Right ventricle myocardium inferior (tissue), 1 donor: ENCODE measurements at regions not wholly inside any gene's neighbourhood (a gene's known extent, or its start where the extent isn't known, plus 50 kb on each side); places are given as distances from the start of the nearest gene placed in this dataset.
"Not testable (repeated sequence)": the region's sequence is repeated elsewhere in the genome, so short reads cannot be mapped to it uniquely, and the experiment has no call there.

ENCODE experiments used
- ATAC-seq: fragments of 200-7000 bp; cut with Tn5 transposase; one replicate; pipeline ENCODE4 v1.9.1; 2020; ENCODE audit warnings: mild to moderate bottlenecking, moderate library complexity
- DNase-seq: peaks from one replicate; pipeline ENCODE4 v3.0.0; 2021; ENCODE audit errors: missing footprints
- intact Hi-C: fragments of 100-400 bp; cut with DNase I; formaldehyde crosslinking; loops from one replicate; pipeline ENCODE4 v1.11.0; 2022
- donor health status: DM: no; HTN: yes; CAD: no; lungs with severe emphysema.

DNA sequence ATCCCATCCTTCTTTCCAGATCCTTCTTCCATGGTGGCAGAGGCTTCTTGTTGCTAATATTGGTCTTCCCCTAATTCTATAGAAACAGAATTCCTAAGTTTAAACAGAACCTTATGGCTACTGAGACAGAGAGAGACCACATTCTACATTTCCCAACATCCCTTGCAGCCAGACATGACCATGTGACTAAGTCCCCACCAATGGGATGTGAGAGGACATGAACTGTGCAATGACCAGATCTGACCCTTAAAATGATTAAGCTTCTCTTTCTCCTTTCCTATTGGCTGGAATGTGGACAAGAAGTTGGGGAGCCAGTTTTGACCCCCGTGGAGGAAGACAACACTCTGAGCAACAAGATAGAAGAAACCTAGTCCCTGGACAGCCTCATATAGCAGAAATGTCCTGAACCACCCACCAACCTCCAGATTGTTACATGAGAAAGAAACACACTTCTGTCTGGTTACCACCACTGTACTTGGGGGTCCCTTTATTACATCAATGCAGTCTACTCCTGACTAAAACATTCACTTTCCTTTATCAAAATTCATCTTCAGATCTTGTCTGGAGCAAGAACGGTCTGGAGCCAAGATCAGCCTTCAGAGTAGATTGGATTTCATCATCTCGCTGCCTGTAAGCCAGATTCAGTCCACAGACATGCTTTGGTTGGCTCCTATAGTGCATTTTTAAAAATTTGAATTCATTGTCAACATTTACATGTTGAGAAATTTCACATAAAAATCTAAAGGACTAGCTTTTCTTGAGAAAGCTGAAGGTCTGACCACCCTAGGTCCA is 183.9 kb downstream of the SHQ1 start:
- DNase-seq (no peak), ATAC-seq (no peak)
- intact Hi-C loops: loop anchor here (2.0 to 10.0 kb wide), 2 partner anchors 156 to 180 kb away; no protein-coding TSS in a partner anchor

GRCh38 chr3:72663429-72663828 is 184.8 kb downstream of the SHQ1 start:
- ATAC-seq (no peak), DNase-seq (no peak)
- intact Hi-C loops: loop anchor here (10.0 kb wide), 1 partner anchor 179 kb away; no protein-coding TSS in a partner anchor

DNA sequence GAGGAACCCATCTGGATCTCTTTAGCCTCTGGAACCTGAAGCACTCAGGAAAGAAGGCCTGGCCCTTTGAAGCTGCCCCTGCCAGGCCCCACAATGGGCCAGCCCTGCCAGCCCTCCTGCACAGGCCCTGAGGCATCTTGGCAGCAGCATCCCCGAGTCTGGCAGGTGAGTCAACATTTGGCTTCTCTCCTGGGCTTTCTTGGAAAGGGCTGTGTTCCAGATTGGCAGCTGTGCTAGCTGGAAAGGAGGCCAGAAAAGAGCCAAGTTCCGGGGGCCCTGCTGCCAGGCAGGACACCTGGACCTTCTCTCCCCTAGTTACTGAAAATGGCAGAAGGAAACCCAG is 187.2 kb downstream of the SHQ1 start:
- ATAC-seq (peak; percentile 93), DNase-seq (peak; percentile 73)
- intact Hi-C loops: loop anchor here (10.0 kb wide), 1 partner anchor 176 kb away; no protein-coding TSS in a partner anchor

- no peak for DNase-seq
- intact Hi-C loops: loop anchor here (10.0 kb wide), 1 partner anchor 176 kb away; no protein-coding TSS in a partner anchor
Measured at GRCh38 chr3:72660270-72661114, 187.8 kb downstream of the SHQ1 start.

GRCh38 chr3:72659596-72659995 is 188.6 kb downstream of the SHQ1 start:
- intact Hi-C loops: no loop called here
- DNase-seq (no peak), ATAC-seq (no peak)

More at GRCh38 chr3:72660270-72661114, 187.8 kb downstream of the SHQ1 start:
- no peak for ATAC-seq

GRCh38 chr3:72659188-72659587 is 189.1 kb downstream of the SHQ1 start:
- DNase-seq (no peak), ATAC-seq (no peak)
- intact Hi-C loops: no loop called here

- DNase-seq (no peak), ATAC-seq (no peak)
- intact Hi-C loops: no loop called here
Measured at GRCh38 chr3:72658466-72659100, 189.7 kb downstream of the SHQ1 start.

GRCh38 chr3:72657666-72658065 is 190.6 kb downstream of the SHQ1 start:
- intact Hi-C loops: no loop called here
- ATAC-seq (no peak), DNase-seq (no peak)

DNA sequence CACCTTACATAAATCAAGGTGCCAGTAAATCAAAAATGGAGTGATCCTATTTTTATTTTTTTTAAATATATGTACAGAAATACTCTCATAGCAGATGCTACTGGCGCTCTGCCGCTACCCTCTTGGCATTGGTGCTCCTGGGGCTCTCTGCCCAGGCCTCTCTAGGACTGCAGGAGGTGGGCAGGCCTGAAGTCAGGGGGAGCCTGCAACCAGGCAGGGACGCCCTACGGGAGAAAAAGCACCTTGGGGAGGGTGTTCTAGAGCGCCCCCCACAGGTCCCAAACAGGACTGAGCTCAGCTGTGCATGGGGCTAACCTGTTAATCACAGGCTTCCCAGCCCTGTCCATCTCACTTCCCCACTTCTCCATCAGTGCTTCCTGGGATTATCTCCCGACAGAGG is 192.5 kb downstream of the SHQ1 start:
- intact Hi-C loops: no loop called here
- ATAC-seq (no peak), DNase-seq (no peak)

DNA sequence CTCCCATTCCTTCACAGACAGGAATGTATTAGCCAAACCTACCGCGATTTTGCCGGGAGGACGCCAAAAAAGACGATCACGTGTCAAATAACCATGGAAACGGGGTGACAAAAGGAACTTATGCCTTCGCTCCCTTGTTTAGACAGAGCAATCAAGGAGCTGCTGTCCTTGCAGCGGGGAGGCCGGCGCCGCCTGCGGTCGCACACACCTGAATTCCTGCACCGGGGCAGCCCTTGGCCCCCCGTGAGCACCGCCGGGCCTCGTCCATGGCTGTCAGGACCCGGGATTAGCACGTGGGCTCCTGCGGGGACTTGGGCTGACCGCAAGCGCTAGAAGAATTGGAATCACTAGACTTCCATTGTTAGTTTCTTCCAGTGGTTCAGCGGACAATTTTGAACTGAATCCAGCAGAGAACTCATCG is 193.1 kb downstream of the SHQ1 start:
- ATAC-seq (no peak), DNase-seq (no peak)
- intact Hi-C loops: no loop called here

GRCh38 chr3:72652395-72652794 is 195.8 kb downstream of the SHQ1 start:
- no peak for ATAC-seq
- intact Hi-C loops: no loop called here
- DNase-seq: no peak

GRCh38 chr3:72651498-72651897 is 196.7 kb downstream of the SHQ1 start:
- no peak for DNase-seq
- ATAC-seq: no peak
- intact Hi-C loops: no loop called here

GRCh38 chr3:72646263-72646662 is 202.0 kb downstream of the SHQ1 start:
- no peak for ATAC-seq
- intact Hi-C loops: no loop called here
- no peak for DNase-seq

- DNase-seq, intact Hi-C loops, ATAC-seq: not testable (repeated sequence)
Measured at GRCh38 chr3:72643635-72644034, 204.6 kb downstream of the SHQ1 start.

- DNase-seq (no peak), ATAC-seq (no peak)
- intact Hi-C loops: no loop called here
Measured at GRCh38 chr3:72641684-72642083, 206.6 kb downstream of the SHQ1 start.

- no peak for DNase-seq
- no peak for ATAC-seq
- intact Hi-C loops: no loop called here
Measured at GRCh38 chr3:72641072-72641471, 207.2 kb downstream of the SHQ1 start.

DNA sequence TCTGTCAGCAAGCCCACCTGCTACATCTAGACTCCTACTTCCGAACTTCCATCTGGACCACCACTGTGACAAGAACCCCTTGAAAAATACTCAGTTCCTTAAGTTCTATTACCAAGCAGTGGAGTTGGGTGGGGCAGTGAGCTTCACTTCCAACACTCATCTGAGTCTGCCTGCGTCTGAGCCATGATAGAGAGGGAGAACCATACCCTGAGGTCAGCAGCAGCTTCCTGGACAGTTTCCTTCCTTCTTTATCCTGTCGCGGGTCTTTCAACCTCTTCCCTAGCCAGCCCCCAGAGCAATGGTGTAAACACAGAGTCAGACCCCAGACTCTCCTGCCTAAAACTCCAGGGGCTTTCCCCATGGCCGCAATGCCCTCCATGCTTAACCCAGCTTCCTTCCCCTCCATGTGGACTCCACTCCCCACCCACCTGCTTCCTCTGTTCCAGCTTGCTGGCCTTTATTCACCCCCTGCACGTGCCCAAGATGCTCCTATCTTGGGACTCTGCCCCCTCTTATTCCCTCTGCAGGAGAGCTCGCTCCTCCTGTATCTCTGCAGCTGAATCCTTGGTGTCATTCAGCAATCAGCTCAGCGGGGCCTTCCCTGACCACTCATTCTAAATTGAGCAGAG is 211.2 kb downstream of the SHQ1 start:
- ATAC-seq: no peak

GRCh38 chr3:72635551-72635950 is 212.7 kb downstream of the SHQ1 start:
- intact Hi-C loops: no loop called here
- DNase-seq (no peak), ATAC-seq (no peak)

More for the DNA sequence above, 211.2 kb downstream of the SHQ1 start:
- DNase-seq: no peak
- intact Hi-C loops: no loop called here

DNA sequence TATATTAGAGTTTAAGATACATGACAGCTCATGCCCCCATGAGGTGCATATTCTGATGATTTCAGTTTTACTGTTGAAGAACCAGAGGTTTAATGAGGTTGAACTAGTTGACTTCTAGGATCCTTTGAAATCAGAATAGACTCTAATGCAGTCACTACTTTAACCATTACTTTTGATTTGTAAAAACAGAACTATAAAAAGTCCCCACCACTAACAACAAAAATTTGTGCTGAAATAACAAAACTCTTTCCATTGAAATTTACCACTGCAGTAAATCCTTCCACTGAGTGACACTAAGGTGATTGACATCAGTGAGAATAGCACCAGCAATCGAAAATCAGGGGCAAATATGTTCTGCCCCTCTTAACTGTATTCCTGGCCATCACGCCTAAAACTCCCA is 214.1 kb downstream of the SHQ1 start:
- DNase-seq: no peak
- intact Hi-C loops: no loop called here
- no peak for ATAC-seq
